Esophagus squamous epithelium (tissue), 4 donors: ENCODE measurements at regions not wholly inside any gene's neighbourhood (a gene's known extent, or its start where the extent isn't known, plus 50 kb on each side); places are given as distances from the start of the nearest gene placed in this dataset.

Experiments used
- POLR2A ChIP-seq, 4 donors: fragments of 450-650 bp; IDR thresholded peaks; one replicate each; pipeline ENCODE4 v1.6.1; 2017; ENCODE audit warnings: antibody characterized with exemption in 4 of 4, mild to moderate bottlenecking in 4 of 4, moderate library complexity in 3 of 4
- TF ChIP-seq, protein P1 (sequence below), 6 experiments: fragments of 450-650 bp in 4 of 6; fragments of 200-600 bp in 2 of 6; sonication (generic) in 2 of 6; IDR thresholded peaks; one replicate each; pipeline ENCODE4 v1.5.1; 2016 to 2019; ENCODE audit warnings: antibody characterized with exemption in 6 of 6, mild to moderate bottlenecking in 4 of 6, moderate library complexity in 4 of 6

DNA sequence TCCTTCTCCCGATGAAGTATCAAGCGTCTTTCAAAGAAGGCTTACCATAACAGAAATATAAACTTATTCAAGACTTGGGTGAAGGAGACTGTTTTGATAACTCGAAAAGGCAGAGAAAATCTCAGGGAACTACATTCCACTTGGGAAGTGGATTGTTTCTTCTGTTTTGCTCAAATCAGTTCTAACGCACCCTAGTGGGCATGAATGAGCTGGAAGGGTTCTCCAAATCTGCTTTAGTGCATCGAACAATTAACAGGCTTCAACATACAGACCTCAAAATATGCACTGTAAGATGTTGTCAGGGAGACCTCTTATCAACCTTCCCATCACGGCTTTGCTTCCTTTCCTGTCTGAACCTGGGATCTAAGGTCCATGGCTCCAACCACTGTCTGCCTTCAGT lies 392.5 kb downstream of the CD83 start:
- TF ChIP-seq, protein P1, sequence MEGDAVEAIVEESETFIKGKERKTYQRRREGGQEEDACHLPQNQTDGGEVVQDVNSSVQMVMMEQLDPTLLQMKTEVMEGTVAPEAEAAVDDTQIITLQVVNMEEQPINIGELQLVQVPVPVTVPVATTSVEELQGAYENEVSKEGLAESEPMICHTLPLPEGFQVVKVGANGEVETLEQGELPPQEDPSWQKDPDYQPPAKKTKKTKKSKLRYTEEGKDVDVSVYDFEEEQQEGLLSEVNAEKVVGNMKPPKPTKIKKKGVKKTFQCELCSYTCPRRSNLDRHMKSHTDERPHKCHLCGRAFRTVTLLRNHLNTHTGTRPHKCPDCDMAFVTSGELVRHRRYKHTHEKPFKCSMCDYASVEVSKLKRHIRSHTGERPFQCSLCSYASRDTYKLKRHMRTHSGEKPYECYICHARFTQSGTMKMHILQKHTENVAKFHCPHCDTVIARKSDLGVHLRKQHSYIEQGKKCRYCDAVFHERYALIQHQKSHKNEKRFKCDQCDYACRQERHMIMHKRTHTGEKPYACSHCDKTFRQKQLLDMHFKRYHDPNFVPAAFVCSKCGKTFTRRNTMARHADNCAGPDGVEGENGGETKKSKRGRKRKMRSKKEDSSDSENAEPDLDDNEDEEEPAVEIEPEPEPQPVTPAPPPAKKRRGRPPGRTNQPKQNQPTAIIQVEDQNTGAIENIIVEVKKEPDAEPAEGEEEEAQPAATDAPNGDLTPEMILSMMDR (IDR thresholded peaks at IDR 0.05), result peak in 1 of 6 experiments; percentile 5
- no peak for TF ChIP-seq POLR2A (IDR thresholded peaks at IDR 0.05)
